GM12878 (cell line): ENCODE measurements at regions not wholly inside any gene's neighbourhood (a gene's known extent, or its start where the extent isn't known, plus 50 kb on each side); places are given as distances from the start of the nearest gene placed in this dataset.

Experiments
- ATAC-seq: fragments of 200-7000 bp; cut with Tn5 transposase; 3 replicates; pipeline ENCODE4 v1.9.1; 2020; ENCODE audit warnings: mild to moderate bottlenecking, moderate library complexity
- BruUV-seq: library from RNA; stranded (reverse); fragments of 400-500 nt; replicated peaks from 2 replicates; lab custom pipeline; 2021; lab: Mats Ljungman, UMichigan
- CTCF ChIA-PET: fragments of 300-600 bp; sonication (Branson Sonifier 250); formaldehyde crosslinking; extraction: SDS; loops from one replicate; lab custom pipeline; 2021; ENCODE audit warnings: inconsistent platforms; lab: Yijun Ruan, JAX
- POLR2A ChIA-PET: fragments of 350-600 bp; formaldehyde crosslinking; extraction: SDS; loops from one replicate; lab custom pipeline; 2021; ENCODE audit warnings: inconsistent platforms; lab: Charles Lee
- RAD21 ChIA-PET: fragments of 300-600 bp; sonication (Branson Sonifier 250); formaldehyde crosslinking; loops from one replicate; lab custom pipeline; 2023; ENCODE audit warnings: antibody characterized with exemption; ENCODE audit not compliant: unreplicated experiment; lab: Charles Lee
- SMC1A ChIA-PET: fragments of 300-600 bp; sonication (Branson Sonifier 250); formaldehyde crosslinking; loops from one replicate; lab custom pipeline; 2023; ENCODE audit not compliant: unreplicated experiment, uncharacterized antibody; lab: Charles Lee
- DNase-seq: peaks from one replicate; pipeline ENCODE4 v3.0.0-alpha.2; 2011; ENCODE audit warnings: low read depth, low spot score
- FAIRE-seq: peaks from 3 replicates; lab custom pipeline; 2011; peaks lifted over from hg19 to GRCh38; lab: Jason Lieb, UNC
- H2AFZ ChIP-seq: 2 replicates; pipeline ENCODE4 v1.6.0; 2011; ENCODE audit warnings: low read depth, low read length, control low read depth; ENCODE audit not compliant: control insufficient read depth
- H3K27ac ChIP-seq: 2 replicates; pipeline ENCODE4 v1.5.1; 2011; ENCODE audit warnings: control low read depth; ENCODE audit not compliant: control insufficient read depth, insufficient read depth
- H3K27me3 ChIP-seq, 2 experiments: replicated peaks in 1 of 2; 2 replicates each; pipeline versions ENCODE4 v1.6.0 to v1.6.1; 2011; ENCODE audit warnings: low read length in 1 of 2; ENCODE audit not compliant: control insufficient read depth in 2 of 2, insufficient read depth in 2 of 2
- H3K36me3 ChIP-seq, 2 experiments: 2 replicates each; pipeline ENCODE4 v1.5.1; 2011; ENCODE audit warnings: low read length in 1 of 2; ENCODE audit not compliant: control insufficient read depth in 2 of 2, insufficient read depth in 2 of 2
- H3K4me1 ChIP-seq: 2 replicates; pipeline ENCODE4 v1.6.1; 2011; ENCODE audit warnings: mild to moderate bottlenecking, low read length, moderate library complexity, mixed read lengths; ENCODE audit not compliant: control insufficient read depth, insufficient read depth
- H3K4me2 ChIP-seq: 2 replicates; pipeline ENCODE4 v1.6.0; 2011; ENCODE audit warnings: control low read depth; ENCODE audit not compliant: control insufficient read depth, insufficient read depth
- H3K4me3 ChIP-seq: fragments of 200-600 bp; sonication (generic); 2 replicates; pipeline ENCODE4 v1.5.1; 2016
- H3K79me2 ChIP-seq: 2 replicates; pipeline ENCODE4 v1.6.0; 2011; ENCODE audit warnings: low read length; ENCODE audit not compliant: control insufficient read depth, insufficient read depth
- H3K9ac ChIP-seq: 2 replicates; pipeline ENCODE4 v1.8.0; 2011; ENCODE audit warnings: low read length, control low read depth, mixed read lengths; ENCODE audit not compliant: control insufficient read depth, insufficient read depth
- H3K9me3 ChIP-seq: replicated peaks from 3 replicates; pipeline ENCODE4 v1.5.1; 2011; ENCODE audit warnings: mild to moderate bottlenecking, low read length; ENCODE audit not compliant: control insufficient read depth, insufficient read depth
- H4K20me1 ChIP-seq: 2 replicates; pipeline ENCODE4 v1.6.0; 2011; ENCODE audit not compliant: control insufficient read depth, insufficient read depth
- ASH2L ChIP-seq: fragments of 300-600, 200-600 bp; sonication (generic); IDR thresholded peaks from 2 replicates; pipeline ENCODE4 v1.6.1; 2017; ENCODE audit warnings: low read depth, mild to moderate bottlenecking, borderline replicate concordance
- NBN ChIP-seq: fragments of 450-650 bp; IDR thresholded peaks from 2 replicates; pipeline ENCODE4 v1.6.1; 2016
- NFYA ChIP-seq: IDR thresholded peaks from 2 replicates; pipeline ENCODE4 v1.6.1; 2011; ENCODE audit warnings: low read depth, mild to moderate bottlenecking, low read length, improper control_type of control experiment, borderline replicate concordance
- PML ChIP-seq: IDR thresholded peaks from 2 replicates; pipeline ENCODE4 v1.6.1; 2012; ENCODE audit warnings: low read length, inconsistent platforms
- TBL1XR1 ChIP-seq: IDR thresholded peaks from 2 replicates; pipeline ENCODE4 v1.6.1; 2012; ENCODE audit warnings: low read depth, low read length, improper control_type of control experiment
- WGBS: methylation state at CpG from one replicate; pipeline ENCODE4 v1.1.6; 2016; ENCODE audit warnings: low lambda C conversion rate; ENCODE audit not compliant: insufficient replicate concordance, insufficient coverage; ENCODE audit errors: missing lambda C conversion rate; 5-methylcytosine and 5-hydroxymethylcytosine counted together
- in situ Hi-C: fragments of 300-500 bp; cut with MboI; formaldehyde crosslinking; loops from 9 replicates; pipeline ENCODE4 v1.14.3; 2018; ENCODE audit warnings: mixed read lengths
- intact Hi-C: fragments of 100-400 bp; cut with micrococcal nuclease; formaldehyde crosslinking; loops from one replicate; pipeline ENCODE4 v1.14.2; 2022; ENCODE audit not compliant: unreplicated experiment
- TF ChIP-seq, protein P1 (sequence below): IDR thresholded peaks from 2 replicates; pipeline ENCODE4 v1.6.1; 2011; ENCODE audit warnings: mild to moderate bottlenecking, low read depth, low read length, moderate library complexity; ENCODE audit not compliant: insufficient replicate concordance
- TF ChIP-seq, protein P2 (sequence below): fragments of 450-650 bp; formaldehyde crosslinking; IDR thresholded peaks from 2 replicates; pipeline ENCODE4 v1.4.0; 2022; ENCODE audit warnings: mild to moderate bottlenecking, moderate library complexity
- TF ChIP-seq, protein P3 (sequence below): fragments of 450-650 bp; IDR thresholded peaks from 2 replicates; pipeline ENCODE4 v1.6.1; 2017; ENCODE audit warnings: low read depth, mild to moderate bottlenecking, moderate library complexity
- TF ChIP-seq, protein P4 (sequence below): IDR thresholded peaks from 2 replicates; pipeline ENCODE4 v1.6.1; 2012; ENCODE audit warnings: low read depth, low read length, improper control_type of control experiment
- TF ChIP-seq, protein P5 (sequence below): fragments of 450-650 bp; IDR thresholded peaks from 2 replicates; pipeline ENCODE4 v1.6.1; 2017; ENCODE audit warnings: antibody characterized with exemption, mild to moderate bottlenecking, moderate library complexity

DNA sequence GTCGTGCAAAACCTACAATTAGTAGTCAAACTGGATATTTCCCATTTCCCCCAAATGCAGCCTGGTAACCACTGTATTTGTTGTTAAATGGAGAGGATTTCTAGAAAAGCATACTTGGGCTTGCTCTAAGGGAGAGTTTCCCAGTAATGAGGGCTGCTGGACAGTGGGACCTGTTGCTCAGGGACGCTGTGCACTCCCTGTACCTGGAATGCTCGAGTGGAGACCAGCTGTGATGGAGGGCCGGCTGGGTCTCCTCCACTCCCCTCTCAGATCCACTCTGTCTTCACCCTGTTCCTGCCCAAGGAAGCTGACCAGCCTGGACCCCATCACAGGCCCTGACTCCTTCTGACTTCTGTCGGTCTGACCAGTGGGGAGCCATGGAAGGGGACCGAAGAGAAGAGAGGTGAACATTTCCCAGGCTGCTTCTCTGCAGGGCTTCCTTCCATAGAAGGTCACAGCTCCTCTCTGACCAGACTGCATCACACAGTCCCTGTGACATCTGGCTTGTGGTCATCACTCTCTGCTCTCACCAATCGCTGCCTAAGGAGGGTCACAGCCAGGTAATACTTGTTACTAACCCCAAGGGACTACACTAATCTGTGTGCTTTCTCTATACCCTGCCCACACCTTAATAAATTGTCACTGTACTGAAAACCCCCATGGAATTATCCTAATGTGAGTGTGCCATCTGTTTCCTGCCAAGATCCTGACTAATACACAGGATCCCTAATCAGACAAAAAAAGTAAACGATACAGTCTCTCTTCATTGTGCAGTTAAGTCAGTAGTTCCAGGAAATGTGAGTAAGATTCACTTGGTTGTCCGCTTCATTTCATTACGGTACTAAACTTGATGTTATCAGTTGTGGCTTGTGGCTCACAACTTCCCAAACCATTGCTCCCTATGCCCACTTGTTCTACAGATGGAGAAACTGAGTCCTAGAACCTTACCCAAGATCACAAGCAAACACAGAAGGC, 102.4 kb downstream of the CCT6B start (continued):
- TF ChIP-seq, protein P1, sequence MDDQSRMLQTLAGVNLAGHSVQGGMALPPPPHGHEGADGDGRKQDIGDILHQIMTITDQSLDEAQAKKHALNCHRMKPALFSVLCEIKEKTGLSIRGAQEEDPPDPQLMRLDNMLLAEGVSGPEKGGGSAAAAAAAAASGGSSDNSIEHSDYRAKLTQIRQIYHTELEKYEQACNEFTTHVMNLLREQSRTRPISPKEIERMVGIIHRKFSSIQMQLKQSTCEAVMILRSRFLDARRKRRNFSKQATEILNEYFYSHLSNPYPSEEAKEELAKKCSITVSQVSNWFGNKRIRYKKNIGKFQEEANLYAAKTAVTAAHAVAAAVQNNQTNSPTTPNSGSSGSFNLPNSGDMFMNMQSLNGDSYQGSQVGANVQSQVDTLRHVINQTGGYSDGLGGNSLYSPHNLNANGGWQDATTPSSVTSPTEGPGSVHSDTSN = no peak
- TF ChIP-seq, protein P2, sequence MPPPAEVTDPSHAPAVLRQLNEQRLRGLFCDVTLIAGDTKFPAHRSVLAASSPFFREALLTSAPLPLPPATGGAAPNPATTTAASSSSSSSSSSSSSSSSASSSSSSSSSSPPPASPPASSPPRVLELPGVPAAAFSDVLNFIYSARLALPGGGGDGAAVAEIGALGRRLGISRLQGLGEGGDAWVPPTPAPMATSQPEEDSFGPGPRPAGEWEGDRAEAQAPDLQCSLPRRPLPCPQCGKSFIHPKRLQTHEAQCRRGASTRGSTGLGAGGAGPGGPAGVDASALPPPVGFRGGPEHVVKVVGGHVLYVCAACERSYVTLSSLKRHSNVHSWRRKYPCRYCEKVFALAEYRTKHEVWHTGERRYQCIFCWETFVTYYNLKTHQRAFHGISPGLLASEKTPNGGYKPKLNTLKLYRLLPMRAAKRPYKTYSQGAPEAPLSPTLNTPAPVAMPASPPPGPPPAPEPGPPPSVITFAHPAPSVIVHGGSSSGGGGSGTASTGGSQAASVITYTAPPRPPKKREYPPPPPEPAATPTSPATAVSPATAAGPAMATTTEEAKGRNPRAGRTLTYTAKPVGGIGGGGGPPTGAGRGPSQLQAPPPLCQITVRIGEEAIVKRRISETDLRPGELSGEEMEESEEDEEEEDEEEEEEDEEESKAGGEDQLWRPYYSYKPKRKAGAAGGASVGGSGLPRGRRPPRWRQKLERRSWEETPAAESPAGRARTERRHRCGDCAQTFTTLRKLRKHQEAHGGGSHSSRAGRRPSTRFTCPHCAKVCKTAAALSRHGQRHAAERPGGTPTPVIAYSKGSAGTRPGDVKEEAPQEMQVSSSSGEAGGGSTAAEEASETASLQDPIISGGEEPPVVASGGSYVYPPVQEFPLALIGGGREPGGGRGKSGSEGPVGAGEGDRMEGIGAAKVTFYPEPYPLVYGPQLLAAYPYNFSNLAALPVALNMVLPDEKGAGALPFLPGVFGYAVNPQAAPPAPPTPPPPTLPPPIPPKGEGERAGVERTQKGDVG (CRISPR knock-in tag) = no peak
- TF ChIP-seq, protein P3, sequence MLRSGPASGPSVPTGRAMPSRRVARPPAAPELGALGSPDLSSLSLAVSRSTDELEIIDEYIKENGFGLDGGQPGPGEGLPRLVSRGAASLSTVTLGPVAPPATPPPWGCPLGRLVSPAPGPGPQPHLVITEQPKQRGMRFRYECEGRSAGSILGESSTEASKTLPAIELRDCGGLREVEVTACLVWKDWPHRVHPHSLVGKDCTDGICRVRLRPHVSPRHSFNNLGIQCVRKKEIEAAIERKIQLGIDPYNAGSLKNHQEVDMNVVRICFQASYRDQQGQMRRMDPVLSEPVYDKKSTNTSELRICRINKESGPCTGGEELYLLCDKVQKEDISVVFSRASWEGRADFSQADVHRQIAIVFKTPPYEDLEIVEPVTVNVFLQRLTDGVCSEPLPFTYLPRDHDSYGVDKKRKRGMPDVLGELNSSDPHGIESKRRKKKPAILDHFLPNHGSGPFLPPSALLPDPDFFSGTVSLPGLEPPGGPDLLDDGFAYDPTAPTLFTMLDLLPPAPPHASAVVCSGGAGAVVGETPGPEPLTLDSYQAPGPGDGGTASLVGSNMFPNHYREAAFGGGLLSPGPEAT = no peak

DNA sequence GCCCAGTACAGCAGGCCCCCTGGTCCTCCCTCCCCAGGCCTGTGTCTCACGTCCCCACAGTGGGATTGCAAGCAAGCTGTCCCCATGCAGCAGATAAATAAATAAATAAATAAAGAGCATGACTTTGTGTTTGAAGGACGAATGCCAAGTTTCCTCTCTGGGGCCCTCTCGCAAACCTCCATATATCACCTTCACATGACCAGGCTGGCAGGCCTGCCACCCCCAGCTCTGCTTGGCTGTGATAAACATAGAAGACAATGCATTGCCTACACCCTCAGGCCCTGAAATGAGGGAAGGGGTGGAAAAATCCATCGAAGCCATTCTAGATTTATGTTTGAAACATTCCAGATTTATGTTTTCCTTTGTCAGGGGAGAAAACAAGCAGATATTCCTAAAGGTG, 107.3 kb downstream of the CCT6B start:
- BruUV-seq = no TSS peak
- Histone ChIP-seq H3K4me2 (no peak overlapping the region), H3K4me3 (no peak overlapping the region), H4K20me1 (no peaks in the 10 kb centered on the region), H2AFZ (no peak overlapping the region), H3K27me3 (no peaks in the 10 kb centered on the region; a peak in 2 of 4 replicates), H3K9me3 (no peaks in the 10 kb centered on the region), H3K4me1 (no peaks in the 10 kb centered on the region), H3K36me3 (no peaks in the 10 kb centered on the region), H3K79me2 (no peaks in the 10 kb centered on the region), H3K9ac (no peak overlapping the region), H3K27ac (no peak overlapping the region)
- ATAC-seq (no peak), FAIRE-seq (no peak), DNase-seq (no peak)
- WGBS = 17% methylated on average over 4 of the region's 4 CpGs
- RAD21 ChIA-PET = no interaction called here
- SMC1A ChIA-PET = no interaction called here
- CTCF ChIA-PET = no interaction called here
- in situ Hi-C loops = no loop called here
- intact Hi-C loops = no loop called here
- POLR2A ChIA-PET = no interaction called here
- TF ChIP-seq PML (no peak), NFYA (no peak), ASH2L (no peak), TBL1XR1 (no peak), NBN (no peak)
- TF ChIP-seq, protein P4, sequence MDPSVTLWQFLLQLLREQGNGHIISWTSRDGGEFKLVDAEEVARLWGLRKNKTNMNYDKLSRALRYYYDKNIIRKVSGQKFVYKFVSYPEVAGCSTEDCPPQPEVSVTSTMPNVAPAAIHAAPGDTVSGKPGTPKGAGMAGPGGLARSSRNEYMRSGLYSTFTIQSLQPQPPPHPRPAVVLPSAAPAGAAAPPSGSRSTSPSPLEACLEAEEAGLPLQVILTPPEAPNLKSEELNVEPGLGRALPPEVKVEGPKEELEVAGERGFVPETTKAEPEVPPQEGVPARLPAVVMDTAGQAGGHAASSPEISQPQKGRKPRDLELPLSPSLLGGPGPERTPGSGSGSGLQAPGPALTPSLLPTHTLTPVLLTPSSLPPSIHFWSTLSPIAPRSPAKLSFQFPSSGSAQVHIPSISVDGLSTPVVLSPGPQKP = no peak
- TF ChIP-seq, protein P5, sequence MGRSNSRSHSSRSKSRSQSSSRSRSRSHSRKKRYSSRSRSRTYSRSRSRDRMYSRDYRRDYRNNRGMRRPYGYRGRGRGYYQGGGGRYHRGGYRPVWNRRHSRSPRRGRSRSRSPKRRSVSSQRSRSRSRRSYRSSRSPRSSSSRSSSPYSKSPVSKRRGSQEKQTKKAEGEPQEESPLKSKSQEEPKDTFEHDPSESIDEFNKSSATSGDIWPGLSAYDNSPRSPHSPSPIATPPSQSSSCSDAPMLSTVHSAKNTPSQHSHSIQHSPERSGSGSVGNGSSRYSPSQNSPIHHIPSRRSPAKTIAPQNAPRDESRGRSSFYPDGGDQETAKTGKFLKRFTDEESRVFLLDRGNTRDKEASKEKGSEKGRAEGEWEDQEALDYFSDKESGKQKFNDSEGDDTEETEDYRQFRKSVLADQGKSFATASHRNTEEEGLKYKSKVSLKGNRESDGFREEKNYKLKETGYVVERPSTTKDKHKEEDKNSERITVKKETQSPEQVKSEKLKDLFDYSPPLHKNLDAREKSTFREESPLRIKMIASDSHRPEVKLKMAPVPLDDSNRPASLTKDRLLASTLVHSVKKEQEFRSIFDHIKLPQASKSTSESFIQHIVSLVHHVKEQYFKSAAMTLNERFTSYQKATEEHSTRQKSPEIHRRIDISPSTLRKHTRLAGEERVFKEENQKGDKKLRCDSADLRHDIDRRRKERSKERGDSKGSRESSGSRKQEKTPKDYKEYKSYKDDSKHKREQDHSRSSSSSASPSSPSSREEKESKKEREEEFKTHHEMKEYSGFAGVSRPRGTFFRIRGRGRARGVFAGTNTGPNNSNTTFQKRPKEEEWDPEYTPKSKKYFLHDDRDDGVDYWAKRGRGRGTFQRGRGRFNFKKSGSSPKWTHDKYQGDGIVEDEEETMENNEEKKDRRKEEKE = no peak
